IMR-90 (cell line): ENCODE measurements at regions not wholly inside any gene's neighbourhood (a gene's known extent, or its start where the extent isn't known, plus 50 kb on each side); places are given as distances from the start of the nearest gene placed in this dataset.

ENCODE experiments used
- ATAC-seq: fragments of 200-7000 bp; cut with Tn5 transposase; 2 replicates; pipeline ENCODE4 v1.9.1; 2020; ENCODE audit warnings: low read depth, mild to moderate bottlenecking, moderate library complexity
- BruUV-seq: library from RNA; stranded (reverse); fragments of 400-500 nt; replicated peaks from 2 replicates; lab custom pipeline; 2021; lab: Mats Ljungman, UMichigan
- CTCF ChIA-PET: fragments of 300-600 bp; formaldehyde crosslinking; extraction: SDS; loops from one replicate; lab custom pipeline; 2021; ENCODE audit warnings: antibody characterized with exemption; lab: Yijun Ruan, JAX
- POLR2A ChIA-PET: fragments of 300-600 bp; sonication (Branson Sonifier 250); formaldehyde crosslinking; loops from one replicate; lab custom pipeline; 2022; ENCODE audit warnings: antibody characterized with exemption; ENCODE audit not compliant: unreplicated experiment; lab: Charles Lee
- DNase-seq: peaks from one replicate; pipeline ENCODE4 v3.0.0; 2013
- H2AFZ ChIP-seq: replicated peaks from 2 replicates; pipeline ENCODE3; 2013; ENCODE audit warnings: low read length, mild to moderate bottlenecking; ENCODE audit not compliant: poor library complexity
- H2AK5ac ChIP-seq: 2 replicates; pipeline ENCODE4 v1.6.1; 2013; ENCODE audit warnings: low read depth, low read length, inconsistent platforms
- H2AK9ac ChIP-seq: replicated peaks from 2 replicates; pipeline ENCODE3; 2013; ENCODE audit warnings: mild to moderate bottlenecking, low read depth, low read length, moderate library complexity; ENCODE audit not compliant: poor library complexity
- H2BK120ac ChIP-seq: 2 replicates; pipeline ENCODE4 v1.6.1; 2013; ENCODE audit warnings: low read depth, low read length, inconsistent platforms
- H2BK15ac ChIP-seq: 3 replicates; pipeline ENCODE4 v1.6.1; 2013; ENCODE audit warnings: low read depth, low read length, inconsistent platforms
- H2BK20ac ChIP-seq: 2 replicates; pipeline ENCODE4 v1.6.1; 2013; ENCODE audit warnings: low read depth, mild to moderate bottlenecking, inconsistent platforms, low read length, moderate library complexity
- H2BK5ac ChIP-seq: 2 replicates; pipeline ENCODE4 v1.6.1; 2013; ENCODE audit warnings: mild to moderate bottlenecking, low read depth, low read length, inconsistent platforms; ENCODE audit not compliant: poor library complexity, severe bottlenecking
- H3K14ac ChIP-seq: replicated peaks from 2 replicates; pipeline ENCODE4 v1.6.1; 2013; ENCODE audit warnings: low read depth, low read length, inconsistent platforms
- H3K18ac ChIP-seq: 2 replicates; pipeline ENCODE4 v1.6.1; 2013; ENCODE audit warnings: low read depth, low read length, control low read depth
- H3K23ac ChIP-seq: 2 replicates; pipeline ENCODE4 v1.6.1; 2013; ENCODE audit warnings: low read depth, low read length, inconsistent platforms
- H3K27ac ChIP-seq: 2 replicates; pipeline ENCODE4 v1.5.1; 2013; ENCODE audit warnings: mild to moderate bottlenecking, control low read depth, low read length; ENCODE audit not compliant: insufficient read depth
- H3K27me3 ChIP-seq: 2 replicates; pipeline ENCODE4 v1.6.1; 2013; ENCODE audit warnings: low read length; ENCODE audit not compliant: control insufficient read depth, insufficient read depth
- H3K36me3 ChIP-seq: 2 replicates; pipeline ENCODE4 v1.6.1; 2013; ENCODE audit warnings: low read length, mixed read lengths; ENCODE audit not compliant: control insufficient read depth, insufficient read depth
- H3K4ac ChIP-seq: 2 replicates; pipeline ENCODE4 v1.6.1; 2013; ENCODE audit warnings: low read depth, low read length, inconsistent platforms
- H3K4me1 ChIP-seq: 2 replicates; pipeline ENCODE4 v1.6.1; 2013; ENCODE audit warnings: low read length, mixed read lengths; ENCODE audit not compliant: control insufficient read depth, insufficient read depth
- H3K4me2 ChIP-seq: 2 replicates; pipeline ENCODE4 v1.6.1; 2013; ENCODE audit warnings: low read depth, mild to moderate bottlenecking, control low read depth, low read length, moderate library complexity
- H3K4me3 ChIP-seq: 2 replicates; pipeline ENCODE4 v1.5.1; 2013; ENCODE audit warnings: low read depth, mild to moderate bottlenecking, control low read depth, low read length, moderate library complexity; ENCODE audit not compliant: insufficient read depth
- H3K56ac ChIP-seq: 2 replicates; pipeline ENCODE4 v1.6.1; 2013; ENCODE audit warnings: low read length, inconsistent platforms; ENCODE audit not compliant: insufficient read depth; ENCODE audit errors: extremely low read depth
- H3K79me1 ChIP-seq, 2 experiments: 2 replicates each; pipeline ENCODE4 v1.6.1; 2013; ENCODE audit warnings: low read length in 2 of 2, inconsistent platforms in 1 of 2, low read depth in 1 of 2
- H3K9ac ChIP-seq: 2 replicates; pipeline ENCODE4 v1.6.1; 2013; ENCODE audit warnings: low read depth, low read length, control low read depth
- H3K9me1 ChIP-seq: 2 replicates; pipeline ENCODE4 v1.6.1; 2013; ENCODE audit warnings: low read length, inconsistent platforms; ENCODE audit not compliant: insufficient read depth
- H3K9me3 ChIP-seq: 2 replicates; pipeline ENCODE4 v1.6.1; 2013; ENCODE audit warnings: low read length; ENCODE audit not compliant: control insufficient read depth, insufficient read depth
- H4K20me1 ChIP-seq: 2 replicates; pipeline ENCODE4 v1.6.1; 2013; ENCODE audit warnings: low read length, inconsistent platforms; ENCODE audit not compliant: insufficient read depth
- H4K5ac ChIP-seq: 2 replicates; pipeline ENCODE4 v1.6.1; 2013; ENCODE audit warnings: mild to moderate bottlenecking, low read depth, low read length, control low read depth
- H4K8ac ChIP-seq, 2 experiments: 2 replicates each; pipeline ENCODE4 v1.6.1; 2013; ENCODE audit warnings: low read depth in 2 of 2, low read length in 2 of 2, control low read depth in 1 of 2, inconsistent platforms in 1 of 2
- H4K91ac ChIP-seq: 2 replicates; pipeline ENCODE4 v1.6.1; 2013; ENCODE audit warnings: low read depth, low read length, inconsistent platforms; ENCODE audit not compliant: insufficient read depth
- MXI1 ChIP-seq: IDR thresholded peaks from 2 replicates; pipeline ENCODE4 v1.6.1; 2012; ENCODE audit warnings: low read depth, mild to moderate bottlenecking, low read length, moderate library complexity, borderline replicate concordance
- POLR2A ChIP-seq: IDR thresholded peaks from 2 replicates; pipeline ENCODE4 v1.6.1; 2012; ENCODE audit warnings: mild to moderate bottlenecking, low read depth, low read length
- RAD21 ChIP-seq: IDR thresholded peaks from 2 replicates; pipeline ENCODE4 v1.6.1; 2012; ENCODE audit warnings: low read length, improper control_type of control experiment
- SMC3 ChIP-seq: fragments of 150-350 bp; IDR thresholded peaks from 2 replicates; pipeline ENCODE4 v1.6.1; 2016; ENCODE audit warnings: low read depth, mild to moderate bottlenecking, antibody characterized with exemption, low read length, moderate library complexity
- WGBS, 2 experiments: methylation state at CpG; one replicate each; pipeline versions ENCODE4 v1.1.5 to v1.1.7; 2013; ENCODE audit warnings: missing lambda C conversion rate in 2 of 2; ENCODE audit not compliant: insufficient read length in 1 of 2; ENCODE audit errors: extremely low coverage in 2 of 2; 5-methylcytosine and 5-hydroxymethylcytosine counted together
- dilution Hi-C: fragments of 300-500 bp; cut with HindIII; formaldehyde crosslinking; loops from one replicate; pipeline ENCODE4 v1.14.3; 2018; ENCODE audit warnings: low sequenced_read_pairs; ENCODE audit not compliant: unreplicated experiment
- in situ Hi-C: fragments of 300-500 bp; cut with MboI; formaldehyde crosslinking; loops from 3 replicates; pipeline ENCODE4 v1.14.3; 2019; ENCODE audit warnings: low sequenced_read_pairs, inconsistent platforms, mixed read lengths
- intact Hi-C: fragments of 100-400 bp; cut with micrococcal nuclease; formaldehyde crosslinking; loops from 2 replicates; pipeline ENCODE4 v1.10.0; 2022
- TF ChIP-seq, protein P1 (sequence below): fragments of 150-350 bp; IDR thresholded peaks from 2 replicates; pipeline ENCODE4 v1.6.1; 2017; ENCODE audit warnings: mild to moderate bottlenecking, antibody characterized with exemption, low read length, low read depth

DNA sequence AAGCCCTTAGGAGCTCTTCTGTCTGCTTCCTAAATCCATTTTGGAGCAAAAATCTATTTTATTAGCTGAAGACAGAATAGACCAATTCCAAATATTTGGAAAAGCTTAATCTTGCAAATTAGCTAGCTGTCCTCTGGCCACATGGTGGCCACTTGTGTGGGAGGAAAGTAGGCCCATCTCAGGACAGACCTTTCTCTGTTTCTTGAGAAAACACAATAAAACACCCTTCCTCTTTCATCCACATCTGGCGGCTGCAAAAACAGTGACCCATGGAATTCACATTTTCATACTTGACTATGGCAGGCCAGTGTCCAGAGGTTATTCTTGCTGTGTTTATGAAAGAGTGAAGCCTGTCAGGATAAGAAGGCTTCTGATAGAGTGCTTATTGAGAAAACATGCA, 275.6 kb downstream of the PLPP3 start:
- no peak overlapping the region for H3K27ac ChIP-seq
- H4K20me1 ChIP-seq: peaks cover 4% of the 10 kb centered on the region; the same call in 1 of the 2 replicates
- no peak overlapping the region for H3K18ac ChIP-seq
- no peaks in the 10 kb centered on the region for H3K27me3 ChIP-seq
- in situ Hi-C loops: no loop called here
- no peak overlapping the region for H2BK120ac ChIP-seq
- no peak overlapping the region for H3K23ac ChIP-seq
- H3K4me1 ChIP-seq: peaks cover 10% of the 10 kb centered on the region
- intact Hi-C loops: loop anchor here (10.0 kb wide), 1 partner anchor 521 kb away; no protein-coding TSS in a partner anchor
- peaks cover 8% of the 10 kb centered on the region for H3K9me1 ChIP-seq
- H3K4me3 ChIP-seq: no peak overlapping the region
- peaks cover 2% of the 10 kb centered on the region; the same call in 1 of the 2 replicates for H3K9me3 ChIP-seq
- no peak overlapping the region for H3K14ac ChIP-seq
- WGBS, 2 experiments: no CpG with 5 or more reads among the region's 1 CpG
- H4K8ac ChIP-seq: no peak overlapping the region
- dilution Hi-C loops: no loop called here
- no peak overlapping the region for H2AK5ac ChIP-seq
- no peak overlapping the region for H4K91ac ChIP-seq
- no peak overlapping the region for H2BK5ac ChIP-seq
- H3K9ac ChIP-seq: no peak overlapping the region
- H3K4me2 ChIP-seq: no peak overlapping the region
- H2BK15ac ChIP-seq: no peak overlapping the region
- H3K56ac ChIP-seq: no peak overlapping the region
- no peak overlapping the region for H2AK9ac ChIP-seq
- H3K4ac ChIP-seq: no peak overlapping the region
- ChIA-PET POLR2A (no interaction called here), CTCF (interaction anchor here (0.8 kb wide), 1 partner anchor 925 kb away, joined by 3 read pairs; no protein-coding TSS in a partner anchor)
- H2BK20ac ChIP-seq: no peak overlapping the region
- H2AFZ ChIP-seq: no peak overlapping the region
- H3K36me3 ChIP-seq: no peaks in the 10 kb centered on the region
- no peak for TF ChIP-seq MXI1
- no peak for TF ChIP-seq RAD21
- TF ChIP-seq SMC3: no peak
- no peak for TF ChIP-seq POLR2A
- TF ChIP-seq, protein P1, sequence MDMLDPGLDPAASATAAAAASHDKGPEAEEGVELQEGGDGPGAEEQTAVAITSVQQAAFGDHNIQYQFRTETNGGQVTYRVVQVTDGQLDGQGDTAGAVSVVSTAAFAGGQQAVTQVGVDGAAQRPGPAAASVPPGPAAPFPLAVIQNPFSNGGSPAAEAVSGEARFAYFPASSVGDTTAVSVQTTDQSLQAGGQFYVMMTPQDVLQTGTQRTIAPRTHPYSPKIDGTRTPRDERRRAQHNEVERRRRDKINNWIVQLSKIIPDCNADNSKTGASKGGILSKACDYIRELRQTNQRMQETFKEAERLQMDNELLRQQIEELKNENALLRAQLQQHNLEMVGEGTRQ: no peak
- no peak for ATAC-seq
- no peak for DNase-seq
- H3K79me1 ChIP-seq: no peaks in the 10 kb centered on the region
- BruUV-seq: no TSS peak
- no peak overlapping the region for H4K5ac ChIP-seq
